ENCODE measurements at regions not wholly inside any gene's neighbourhood (a gene's known extent, or its start where the extent isn't known, plus 50 kb on each side); places are given as distances from the start of the nearest gene placed in this dataset.
"Not testable (repeated sequence)": the region's sequence is repeated elsewhere in the genome, so short reads cannot be mapped to it uniquely, and the experiment has no call there.

DNA sequence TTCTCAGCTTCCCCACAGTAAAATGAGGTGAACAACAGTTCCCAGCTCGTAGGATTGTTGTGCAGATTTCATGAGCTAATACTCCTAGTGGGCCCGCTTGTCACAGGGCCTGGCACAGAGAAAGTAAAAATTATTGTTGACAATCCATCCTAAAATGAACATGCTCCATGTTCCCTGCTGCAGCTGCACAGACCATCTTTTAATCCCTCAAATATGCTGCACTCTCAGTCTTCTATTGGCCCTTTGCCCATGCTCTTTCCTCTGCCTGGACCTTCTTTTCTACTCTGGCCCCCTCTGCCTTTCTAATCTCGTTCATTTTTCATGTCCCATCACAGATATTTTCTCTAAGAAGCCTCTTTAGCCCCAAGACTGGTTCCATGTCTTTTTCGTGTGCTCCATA is 117.7 kb upstream of the NR3C1 start:
- DNase-seq, result no peak

DNA sequence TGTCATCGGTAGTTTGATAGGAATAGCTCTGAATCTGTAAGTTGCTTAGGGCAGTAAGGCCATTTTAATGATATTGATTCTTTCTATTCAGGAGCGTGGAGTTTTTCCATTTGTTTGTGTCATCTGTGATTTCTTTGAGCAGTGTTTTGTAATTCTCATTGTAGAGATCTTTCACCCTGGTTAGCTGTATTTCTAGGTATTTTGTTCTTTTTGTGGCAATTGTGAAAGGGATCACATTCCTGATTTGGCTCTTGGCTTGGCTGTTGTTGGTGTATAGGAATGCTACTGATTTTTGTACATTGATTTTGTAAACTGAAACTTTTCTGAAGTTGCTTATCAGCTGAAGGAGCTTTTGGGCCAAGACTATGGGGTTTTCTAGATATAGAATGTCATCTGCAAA is 115.7 kb upstream of the NR3C1 start:
- not testable (repeated sequence) for DNase-seq

DNA sequence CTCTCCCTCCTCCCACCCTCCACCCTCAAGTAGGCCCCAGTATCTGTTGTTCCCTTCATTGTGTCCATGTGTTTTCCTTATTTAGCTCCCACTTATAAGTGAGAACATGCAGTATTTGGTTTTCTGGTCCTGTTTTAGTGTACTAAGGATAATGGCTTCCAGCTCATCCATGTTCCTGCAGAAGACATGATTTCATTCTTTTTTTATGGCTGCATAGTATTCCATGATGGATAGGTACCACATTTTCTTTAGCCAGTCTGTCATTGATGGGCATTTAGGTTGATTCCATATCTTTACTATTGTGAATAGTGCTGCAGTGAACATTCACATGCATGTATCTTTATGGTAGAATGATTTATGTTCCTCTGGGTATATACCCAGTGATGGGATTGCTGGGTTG is 114.3 kb upstream of the NR3C1 start:
- DNase-seq, result not testable (repeated sequence)

DNA sequence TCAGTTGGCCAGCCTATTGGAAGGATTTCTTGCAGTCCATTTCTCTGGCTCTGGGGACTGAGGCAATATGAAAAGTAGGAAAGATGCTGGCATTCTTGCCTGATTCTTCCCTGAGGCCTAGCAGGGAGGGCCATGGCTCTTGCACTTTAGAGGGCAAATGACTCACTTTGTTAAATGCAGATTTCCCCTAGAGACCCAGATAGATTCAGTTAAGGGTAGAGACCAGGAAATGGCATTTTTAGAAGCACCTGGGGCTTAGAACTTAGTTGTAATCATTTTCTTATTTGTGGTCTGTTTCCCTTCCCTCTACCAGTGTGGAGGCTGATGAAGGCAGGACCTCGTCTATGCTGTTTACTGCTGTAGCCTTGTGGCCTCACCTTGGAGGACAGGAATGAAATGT is 112.8 kb upstream of the NR3C1 start:
- no peak for DNase-seq

DNA sequence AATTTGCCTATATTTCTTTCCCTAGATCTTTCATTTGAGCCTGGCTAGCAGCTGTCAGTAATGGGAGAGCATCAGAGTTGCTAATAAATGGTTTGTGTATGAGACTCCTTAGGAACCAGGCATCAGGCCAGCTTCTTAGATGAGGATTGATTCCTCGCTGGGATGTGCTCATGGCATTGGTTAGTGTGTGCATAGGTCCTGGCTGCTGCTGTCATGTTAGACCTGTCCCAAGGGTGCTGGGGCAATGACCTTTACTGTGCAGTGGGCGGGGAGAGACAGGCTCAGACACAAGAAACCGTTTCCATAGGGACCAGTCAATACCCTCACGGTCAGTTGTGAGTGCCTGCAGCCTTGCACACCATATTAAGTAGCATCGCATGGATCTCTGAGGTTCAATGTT is 112.3 kb upstream of the NR3C1 start:
- DNase-seq, result peak; percentile 72

DNA sequence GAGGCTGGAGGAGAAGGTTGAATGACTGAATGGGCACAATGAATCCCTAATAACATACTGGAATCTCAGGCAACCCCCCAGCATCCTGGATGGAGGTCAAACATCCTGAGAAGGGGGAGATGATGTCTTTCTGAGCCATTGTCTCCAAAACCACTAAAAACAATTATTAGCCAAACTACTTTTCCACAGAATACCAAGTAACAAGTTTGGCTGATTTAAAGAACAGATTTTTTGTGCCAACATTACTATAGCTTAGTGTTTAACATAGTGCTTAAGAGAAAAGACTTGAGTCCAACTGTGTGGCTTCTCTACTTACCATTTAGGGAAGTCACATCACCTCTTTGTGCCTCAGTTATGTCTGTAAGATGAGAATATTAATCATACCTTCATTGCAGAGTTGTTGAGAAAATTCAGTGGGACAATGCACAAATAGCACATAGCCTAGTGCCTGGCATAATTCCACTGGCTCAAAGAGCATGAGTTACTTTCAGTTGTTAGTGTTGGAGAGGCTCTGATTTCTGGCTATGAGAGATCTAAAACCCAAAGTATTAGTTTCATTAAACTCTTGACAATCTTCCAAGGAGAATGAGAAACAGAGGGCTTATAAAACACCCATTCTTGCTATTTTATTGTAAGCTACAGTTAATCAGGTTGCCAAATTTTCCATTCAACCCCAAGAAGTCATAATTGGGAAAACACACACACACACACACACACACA is 111.3 kb upstream of the NR3C1 start:
- peak; percentile 73 for DNase-seq

DNA sequence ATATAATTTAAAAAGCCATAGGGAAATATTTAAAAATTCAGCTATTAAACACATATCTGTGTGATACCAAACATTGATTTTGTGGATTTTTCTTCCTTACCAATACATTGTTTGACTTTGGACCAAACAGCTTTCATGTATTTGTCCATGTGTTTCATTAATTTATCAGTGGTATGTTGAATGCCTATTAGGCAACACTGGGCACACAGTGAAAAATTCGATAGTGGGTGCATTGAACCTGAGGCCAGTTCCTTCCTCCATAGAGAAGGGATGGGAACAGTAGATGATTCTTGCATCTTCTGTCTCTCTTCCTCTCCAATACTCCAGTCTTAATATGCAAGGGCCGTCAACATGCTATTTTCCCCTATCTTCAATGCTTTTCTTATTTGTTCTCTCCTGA is 110.2 kb upstream of the NR3C1 start:
- no peak for DNase-seq

DNA sequence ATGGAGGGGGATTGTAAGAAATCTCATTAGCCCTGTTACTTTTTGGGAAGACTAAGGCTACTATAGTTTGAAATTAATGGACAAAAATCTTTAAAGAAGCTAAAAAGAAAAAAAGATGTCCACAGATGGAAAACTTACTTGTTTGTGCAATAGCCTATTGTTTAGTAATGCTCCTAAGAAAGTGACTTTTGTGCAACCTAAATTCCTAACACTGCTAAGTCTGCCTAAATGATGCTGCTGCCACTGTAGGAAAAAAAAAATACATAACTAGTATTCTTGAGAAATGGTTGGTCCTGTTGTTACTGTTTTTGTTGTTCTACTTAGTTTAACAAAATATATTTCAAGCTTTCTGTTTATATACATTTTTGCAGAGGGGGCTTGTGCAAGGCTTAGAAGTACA is 108.2 kb upstream of the NR3C1 start:
- no peak for DNase-seq

DNA sequence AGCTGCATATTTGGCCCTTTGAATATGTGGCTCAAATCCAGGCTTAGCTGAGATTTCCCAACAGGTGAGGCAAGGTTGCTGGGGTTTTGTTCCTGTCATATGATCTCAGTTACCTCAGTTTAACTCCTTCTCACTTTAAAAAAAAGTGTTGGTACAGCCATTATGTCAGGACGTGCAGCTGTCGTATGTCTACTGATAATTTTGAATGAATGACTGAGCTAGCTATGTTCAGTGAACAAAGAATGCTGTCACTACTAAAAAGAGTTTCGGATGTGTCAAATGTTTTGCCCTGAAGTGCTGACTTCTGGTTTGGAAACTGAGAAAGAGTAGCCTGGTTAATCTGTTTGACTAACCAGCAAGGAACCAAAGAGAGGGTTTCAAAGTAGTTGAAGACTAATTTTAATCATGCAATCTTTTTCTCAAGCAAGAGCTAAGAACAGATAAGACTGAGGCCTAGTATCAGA is 106.3 kb upstream of the NR3C1 start:
- DNase-seq, result no peak

DNA sequence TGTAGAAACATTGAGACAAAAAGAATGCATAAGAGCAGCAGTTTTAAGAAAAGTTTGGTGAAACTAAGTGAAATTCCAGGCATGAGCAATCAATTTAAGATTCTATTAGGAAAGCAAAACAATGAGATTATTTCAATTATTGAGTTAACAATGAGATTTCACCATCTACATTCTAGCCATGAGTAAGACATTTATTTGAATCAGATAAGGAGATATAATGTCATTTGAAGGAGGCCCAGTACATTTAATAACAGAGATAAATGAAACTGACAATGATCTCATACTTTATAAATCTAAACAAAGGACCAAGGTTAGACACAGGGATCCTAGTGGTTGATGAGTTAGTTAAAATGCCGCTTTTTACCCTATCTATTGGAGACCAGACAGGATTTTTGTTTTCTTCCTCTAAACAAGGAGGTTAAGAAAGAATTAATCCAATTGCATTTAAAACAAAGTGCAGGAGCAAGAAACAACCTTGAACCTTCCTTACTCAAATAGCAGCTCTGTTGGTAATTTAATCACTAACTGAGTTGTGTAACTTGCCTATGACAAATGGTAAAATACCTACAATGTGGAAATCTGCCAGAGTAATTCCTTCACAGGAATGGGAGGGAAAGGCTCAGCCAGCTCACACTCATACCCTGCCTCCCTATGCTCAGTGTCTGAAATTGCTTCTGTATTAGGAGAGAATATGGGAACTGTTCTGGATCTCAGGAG is 103.5 kb upstream of the NR3C1 start:
- no peak for DNase-seq

DNA sequence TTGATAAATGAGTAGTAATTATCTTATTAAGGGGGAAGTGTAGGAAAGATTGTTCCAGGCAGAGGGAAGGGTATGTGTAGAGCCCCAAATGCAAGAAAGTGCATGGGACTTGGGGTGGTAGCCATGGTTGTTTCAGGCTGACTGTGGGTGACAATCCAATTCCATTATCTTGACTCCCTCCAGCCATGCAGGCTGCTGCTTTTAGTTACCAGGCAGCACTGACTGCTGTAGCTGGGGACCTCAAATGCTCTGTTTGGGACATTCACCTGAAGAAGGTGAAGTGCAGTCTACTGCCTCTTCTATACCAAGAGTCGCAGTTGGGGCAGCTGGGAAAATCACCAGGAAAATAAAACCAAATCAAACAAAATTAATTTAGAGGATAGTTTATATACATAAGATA is 102.4 kb upstream of the NR3C1 start:
- no peak for DNase-seq

DNA sequence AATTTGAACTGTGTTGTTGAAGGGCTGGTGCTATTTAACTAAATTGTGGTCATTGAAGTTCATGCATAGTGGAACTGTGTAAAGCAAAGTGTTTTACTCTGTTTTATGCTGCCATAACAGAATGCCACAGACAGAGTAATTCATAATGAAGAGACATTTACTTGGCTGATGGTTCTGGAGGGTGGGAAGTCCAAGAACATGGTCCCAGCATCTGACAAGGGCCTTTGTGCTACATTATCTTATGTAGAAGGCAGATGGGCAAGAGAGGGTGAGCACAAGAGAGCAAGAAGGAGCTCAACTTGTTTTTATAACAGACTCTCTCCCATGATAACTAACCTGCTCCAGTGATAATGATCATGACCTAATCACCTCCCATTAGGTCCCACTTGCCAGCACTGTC is 101.9 kb upstream of the NR3C1 start:
- no peak for DNase-seq

DNA sequence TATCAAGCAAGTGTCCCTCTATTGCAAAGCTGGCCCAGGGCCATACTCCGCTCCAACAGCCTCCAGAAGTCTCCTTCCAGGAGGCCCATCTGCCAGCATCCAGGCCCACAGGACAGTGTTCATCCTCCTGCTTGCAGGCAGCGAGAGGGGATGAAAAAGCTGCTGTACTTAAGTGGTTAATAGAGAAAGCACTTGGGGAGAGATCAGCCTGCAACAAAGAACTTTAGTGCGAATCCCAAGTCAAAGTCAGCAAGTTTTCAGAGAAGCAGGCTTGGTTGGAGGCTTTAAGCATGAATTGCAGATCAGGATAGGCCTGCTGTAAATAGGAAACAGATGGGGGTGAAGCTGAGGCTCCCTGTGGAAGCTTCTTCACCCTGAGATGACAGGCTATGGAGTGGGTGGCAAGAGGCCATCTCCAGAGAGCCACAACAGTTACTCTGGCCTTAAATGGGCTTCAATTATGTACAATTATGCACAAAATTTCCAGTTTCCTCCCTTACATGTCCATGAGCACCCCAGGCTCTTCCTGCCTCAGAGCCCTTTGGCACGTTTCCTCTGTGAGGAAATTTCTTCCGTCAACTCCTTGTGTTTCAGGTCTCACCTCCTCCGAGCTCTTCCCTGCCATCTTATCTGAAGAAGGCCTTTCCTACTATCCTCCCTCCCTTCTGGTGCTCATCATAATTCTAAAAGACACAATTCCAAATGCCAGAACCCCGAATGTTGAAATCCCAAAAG is 98.0 kb upstream of the NR3C1 start:
- peak; percentile 79 for DNase-seq

DNA sequence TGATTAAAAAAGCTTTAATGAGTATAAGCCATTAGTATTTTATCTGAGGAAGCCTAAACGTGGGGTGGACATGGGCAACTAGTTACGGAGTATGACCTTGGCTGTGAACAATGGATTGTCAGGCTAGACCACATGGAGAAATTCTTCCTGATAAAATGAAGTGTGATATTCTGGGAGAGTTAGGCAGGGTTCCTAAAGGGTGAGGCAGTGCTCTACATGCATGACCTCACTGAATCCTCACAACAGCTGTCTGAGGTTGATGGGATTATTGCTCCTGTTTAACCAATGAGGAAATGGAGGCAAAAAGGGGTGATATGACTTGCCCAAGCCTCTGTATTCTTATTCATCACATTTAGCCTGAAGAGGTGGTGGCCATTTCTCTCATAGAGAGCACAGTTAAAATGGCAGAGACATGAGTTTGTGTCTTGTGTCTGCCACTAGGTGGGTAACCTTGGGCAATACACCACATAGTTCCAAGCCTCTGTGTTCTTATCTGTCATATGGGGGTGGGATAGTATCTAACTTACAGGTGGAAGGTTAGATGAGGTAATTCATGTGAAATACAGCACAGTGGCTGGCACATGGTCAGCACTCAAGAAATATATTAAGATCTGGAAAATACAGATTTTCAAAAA is 96.1 kb upstream of the NR3C1 start:
- DNase-seq, result no peak

DNA sequence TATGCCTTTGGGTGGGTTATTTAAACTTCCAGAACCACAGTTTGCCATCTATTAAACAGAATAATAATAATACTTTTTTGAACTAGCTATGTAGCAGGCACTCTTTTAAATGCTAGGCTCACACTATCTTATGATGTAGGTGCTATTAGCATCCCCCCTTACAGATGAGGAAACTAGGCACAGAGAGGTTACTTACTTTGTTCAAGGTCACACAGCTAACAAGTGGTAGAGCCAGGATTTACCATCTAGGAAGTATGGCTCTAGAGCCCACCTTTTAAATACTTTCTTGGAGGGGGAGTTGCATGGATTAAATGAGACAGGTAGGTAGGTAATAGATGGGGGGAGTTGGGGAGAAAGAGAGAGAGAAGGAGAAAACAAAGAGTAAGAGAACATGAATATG is 95.3 kb upstream of the NR3C1 start:
- no peak for DNase-seq

DNA sequence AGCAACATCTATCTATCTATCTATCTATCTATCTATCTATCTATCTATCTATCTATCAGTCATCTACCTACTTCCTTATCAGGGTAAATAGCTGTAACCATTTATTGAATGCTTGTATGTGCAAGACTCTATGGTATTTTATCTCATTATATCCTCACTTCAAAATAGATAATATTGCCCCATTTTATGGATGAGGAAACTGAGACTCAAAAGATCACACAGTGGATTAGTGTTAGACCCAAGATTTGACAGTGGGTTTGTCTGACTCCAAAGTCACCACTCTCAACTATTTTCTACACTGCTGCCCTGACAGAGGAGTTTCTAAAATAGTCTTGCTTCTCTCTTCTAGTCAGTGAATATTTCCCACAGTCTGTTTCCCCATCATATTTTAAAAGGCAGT is 94.3 kb upstream of the NR3C1 start:
- no peak for DNase-seq

DNA sequence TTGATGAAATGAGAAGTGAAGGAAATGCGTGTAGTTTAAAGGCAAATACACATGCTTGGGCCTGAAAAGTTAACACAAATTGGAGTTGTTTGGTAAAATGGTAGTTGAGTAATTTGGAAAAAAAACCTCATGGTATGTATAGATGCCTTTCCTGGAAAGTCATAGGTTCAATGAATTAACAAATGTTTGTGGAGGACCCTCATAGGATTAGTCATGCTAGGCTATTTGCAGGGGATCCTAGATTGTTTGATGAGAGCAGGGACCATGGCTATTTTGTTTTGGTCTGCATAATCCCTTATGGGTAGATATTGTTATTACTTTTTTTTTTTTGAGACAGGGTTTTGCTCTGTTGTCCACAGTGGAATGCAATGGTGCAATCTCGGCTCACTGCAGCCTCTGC is 93.5 kb upstream of the NR3C1 start:
- no peak for DNase-seq

DNA sequence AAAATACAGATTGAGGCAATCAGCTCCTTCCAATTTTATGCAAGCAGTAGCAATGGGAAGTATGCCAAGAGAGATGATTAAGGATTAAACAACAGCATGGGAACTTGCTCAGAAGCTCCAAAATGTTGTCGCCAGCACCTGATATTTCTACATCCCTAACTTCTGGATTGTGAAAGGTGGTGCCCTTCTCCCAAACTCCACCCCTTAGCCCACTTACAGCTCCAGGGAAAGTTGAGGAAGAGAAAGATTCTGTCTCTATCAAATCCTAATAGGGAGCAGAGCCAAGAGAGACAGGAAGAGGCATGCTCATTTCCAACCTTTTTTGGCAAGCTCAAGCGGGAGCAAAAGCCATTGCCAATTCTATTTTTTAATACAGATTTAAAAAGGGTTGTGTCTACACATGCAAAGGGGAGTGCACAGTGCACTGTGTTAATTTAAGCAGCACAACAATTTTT is 92.4 kb upstream of the NR3C1 start:
- DNase-seq, result peak; percentile 91

DNA sequence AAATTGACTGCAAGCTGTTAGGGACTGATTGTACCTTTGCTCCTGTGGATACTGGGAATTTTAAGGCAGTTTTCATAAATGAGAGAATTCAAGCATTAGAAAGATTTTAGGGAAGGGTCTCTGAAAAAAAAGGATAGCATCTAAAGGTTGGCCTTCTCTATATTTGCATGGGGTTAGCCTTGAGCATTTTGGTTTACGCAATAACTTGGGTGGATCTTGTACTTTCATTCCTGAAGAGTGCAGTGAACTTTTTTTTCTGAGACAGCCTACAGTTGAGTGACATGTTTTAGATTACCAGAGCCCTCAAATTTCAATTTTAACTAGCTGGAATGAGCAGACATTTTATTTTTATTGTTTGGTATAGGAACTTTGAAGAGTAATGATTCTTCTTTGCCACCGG is 91.6 kb upstream of the NR3C1 start:
- no peak for DNase-seq

DNA sequence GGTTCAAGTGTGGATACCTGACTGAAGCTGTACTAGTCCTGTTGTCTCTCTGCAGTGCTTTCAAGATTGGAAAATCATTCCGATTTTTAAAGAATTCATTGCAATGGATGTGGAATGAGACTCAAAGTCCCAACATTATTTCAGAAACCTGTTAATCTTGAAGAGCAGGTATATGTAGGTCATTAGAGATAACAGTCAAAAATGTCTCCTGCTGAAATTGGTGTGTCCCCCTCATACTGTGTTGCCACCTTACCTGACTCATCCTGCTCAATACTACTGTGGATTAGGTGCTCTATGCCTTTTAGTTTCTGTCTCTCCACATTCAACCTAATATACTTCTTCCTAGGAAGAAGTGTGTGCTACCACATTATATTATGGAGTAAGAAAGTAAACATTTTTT is 91.1 kb upstream of the NR3C1 start:
- DNase-seq, result no peak

DNA sequence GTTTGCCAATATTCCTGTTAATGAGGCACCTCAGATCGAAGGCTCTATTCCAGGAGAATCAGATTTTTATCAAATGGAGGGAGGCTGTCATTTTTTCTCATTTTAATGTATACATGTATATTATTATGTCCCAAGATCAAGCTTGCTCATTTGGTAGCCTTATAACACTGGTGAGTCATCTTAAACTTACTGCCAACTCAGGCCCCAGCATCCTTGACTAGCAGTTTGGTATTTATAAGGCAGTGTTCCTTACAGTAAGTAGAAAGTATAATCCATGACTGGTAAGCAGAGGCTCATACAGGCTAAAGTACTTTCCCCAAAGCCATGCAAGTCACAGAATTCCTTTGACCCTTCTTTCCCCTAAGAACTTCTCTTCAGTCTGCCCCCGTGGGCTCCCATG is 90.7 kb upstream of the NR3C1 start:
- DNase-seq, result peak; percentile 21

DNA sequence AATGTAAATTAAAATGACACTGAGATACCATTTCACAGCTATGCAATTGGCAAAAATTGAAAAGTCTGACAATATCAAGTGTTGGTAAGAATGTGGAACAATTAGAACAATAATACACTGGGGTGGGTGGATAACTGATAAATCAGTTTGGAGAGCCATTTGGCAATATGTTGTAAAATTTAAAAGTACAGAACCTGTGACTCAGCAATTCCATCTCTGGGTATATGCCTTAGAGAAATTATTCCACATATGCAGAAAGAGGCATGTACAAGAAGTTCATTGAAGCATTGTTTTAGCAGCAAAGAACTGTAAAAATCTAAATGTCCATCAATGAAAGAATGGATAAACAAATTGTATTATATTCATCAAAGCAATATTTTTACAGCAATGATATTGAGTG is 89.3 kb upstream of the NR3C1 start:
- DNase-seq, result no peak

DNA sequence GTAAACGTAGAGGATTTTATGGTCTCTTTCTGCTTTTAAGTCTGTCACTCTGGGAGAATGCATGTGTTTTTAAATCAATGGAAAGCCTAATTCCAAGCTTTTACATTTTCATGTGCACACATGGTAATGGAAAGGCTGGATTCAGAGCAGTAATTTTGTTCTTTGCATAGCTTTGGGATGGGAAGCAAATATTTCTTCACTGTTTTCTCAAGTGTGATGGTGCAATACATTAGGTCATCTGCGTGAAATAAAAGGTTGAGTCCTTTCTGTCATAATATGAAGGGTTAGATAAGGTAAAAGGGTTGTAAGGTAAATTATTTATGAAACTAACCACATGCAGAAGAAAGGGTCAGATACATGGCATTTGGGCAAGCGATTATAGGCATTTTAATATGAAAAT is 88.2 kb upstream of the NR3C1 start:
- DNase-seq, result no peak

DNA sequence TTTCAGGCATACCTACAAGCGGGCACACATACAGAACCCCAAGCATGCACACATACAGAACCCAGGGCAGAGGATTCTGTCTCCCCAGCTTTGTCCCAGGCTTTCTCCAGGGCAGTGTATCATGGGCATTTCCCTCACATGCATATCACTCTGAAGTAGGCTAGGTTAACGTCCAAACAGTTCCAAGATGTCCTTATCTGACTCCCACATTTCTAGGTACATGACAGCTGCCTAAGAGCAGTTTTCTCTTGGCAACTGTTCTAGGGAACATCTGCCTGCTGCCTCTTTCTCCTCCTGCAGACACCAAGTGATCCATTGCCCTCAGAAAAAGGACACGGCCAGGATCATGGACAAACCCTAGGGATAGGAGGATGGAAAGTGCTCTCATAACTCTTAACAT is 84.9 kb upstream of the NR3C1 start:
- no peak for DNase-seq
